ENCODE measurements at regions not wholly inside any gene's neighbourhood (a gene's known extent, or its start where the extent isn't known, plus 50 kb on each side); places are given as distances from the start of the nearest gene placed in this dataset.

GRCh38 chr12:71356569-71356968 is 83.0 kb upstream of the LGR5 start:
- Histone ChIP-seq H4K91ac (ENCODE audit: insufficient read depth, low read depth, low read length) (no peak overlapping the region), H4K5ac (ENCODE audit: low read depth, low read length) (no peak overlapping the region), H2BK15ac (ENCODE audit: low read depth, low read length) (no peak overlapping the region), H2BK120ac (ENCODE audit: low read depth, low read length) (no peak overlapping the region), H3K4me1 (ENCODE audit: control insufficient read depth, insufficient read depth, low read length) (no peaks in the 10 kb centered on the region), H3K18ac (ENCODE audit: low read depth, low read length) (no peak overlapping the region), H3K23ac (ENCODE audit: low read depth, low read length) (no peak overlapping the region), H3K9ac (ENCODE audit: low read depth, low read length) (no peak overlapping the region), H2BK20ac (ENCODE audit: low read depth, low read length) (no peak overlapping the region), H3K27me3 (ENCODE audit: control insufficient read depth, insufficient read depth, low read length) (no peaks in the 10 kb centered on the region), H4K20me1 (ENCODE audit: insufficient read depth, low read length) (no peaks in the 10 kb centered on the region), H3K14ac (replicated peaks; ENCODE audit: low read depth, low read length) (no peak overlapping the region), H2AFZ (replicated peaks; ENCODE audit: low read length, poor library complexity) (no peak overlapping the region), H3K4ac (ENCODE audit: low read depth, low read length) (no peak overlapping the region), H3K79me1 (ENCODE audit: low read depth in 1 of 2, low read length in 2 of 2) (no peaks in the 10 kb centered on the region), H4K8ac (ENCODE audit: low read depth in 2 of 2, low read length in 2 of 2) (no peak overlapping the region), H3K56ac (ENCODE audit: extremely low read depth, insufficient read depth, low read length) (no peak overlapping the region), H3K9me3 (ENCODE audit: control insufficient read depth, insufficient read depth, low read length) (peaks cover 3% of the 10 kb centered on the region; the same call in 1 of the 2 replicates), H2AK9ac (replicated peaks; ENCODE audit: low read depth, low read length, poor library complexity) (no peak overlapping the region), H3K4me2 (ENCODE audit: low read depth, low read length) (no peak overlapping the region), H2AK5ac (ENCODE audit: low read depth, low read length) (no peak overlapping the region), H3K27ac (ENCODE audit: insufficient read depth, low read length) (no peak overlapping the region), H3K36me3 (ENCODE audit: control insufficient read depth, insufficient read depth, low read length) (no peaks in the 10 kb centered on the region), H3K4me3 (ENCODE audit: insufficient read depth, low read depth, low read length) (no peak overlapping the region), H2BK5ac (ENCODE audit: low read depth, low read length, poor library complexity, severe bottlenecking) (no peak overlapping the region), H3K9me1 (ENCODE audit: insufficient read depth, low read length) (no peaks in the 10 kb centered on the region)
- TF ChIP-seq BHLHE40 (IDR thresholded peaks at IDR 0.05; ENCODE audit: low read depth, low read length) = no peak
- ChIA-PET POLR2A (ENCODE audit: unreplicated experiment) (no interaction called here), CTCF (no interaction called here)
- DNase-seq (no peak), ATAC-seq (ENCODE audit: low read depth) (no peak)
- dilution Hi-C loops (cut with HindIII; ENCODE audit: low sequenced_read_pairs, unreplicated experiment) (no loop called here), intact Hi-C loops (cut with micrococcal nuclease) (no loop called here), in situ Hi-C loops (cut with MboI; ENCODE audit: low sequenced_read_pairs) (no loop called here)
- BruUV-seq (replicated peaks) = no TSS peak
- no CpG with 5 or more reads among the region's 1 CpG for WGBS, 2 experiments (ENCODE audit: extremely low coverage in 2 of 2, insufficient read length in 1 of 2)

Measured in IMR-90 (cell line).